ENCODE measurements at regions not wholly inside any gene's neighbourhood (a gene's known extent, or its start where the extent isn't known, plus 50 kb on each side); places are given as distances from the start of the nearest gene placed in this dataset.

- no peak overlapping the region for H3K4me3 ChIP-seq (ENCODE audit: low read depth, low read length)
- TF ChIP-seq, protein P1, sequence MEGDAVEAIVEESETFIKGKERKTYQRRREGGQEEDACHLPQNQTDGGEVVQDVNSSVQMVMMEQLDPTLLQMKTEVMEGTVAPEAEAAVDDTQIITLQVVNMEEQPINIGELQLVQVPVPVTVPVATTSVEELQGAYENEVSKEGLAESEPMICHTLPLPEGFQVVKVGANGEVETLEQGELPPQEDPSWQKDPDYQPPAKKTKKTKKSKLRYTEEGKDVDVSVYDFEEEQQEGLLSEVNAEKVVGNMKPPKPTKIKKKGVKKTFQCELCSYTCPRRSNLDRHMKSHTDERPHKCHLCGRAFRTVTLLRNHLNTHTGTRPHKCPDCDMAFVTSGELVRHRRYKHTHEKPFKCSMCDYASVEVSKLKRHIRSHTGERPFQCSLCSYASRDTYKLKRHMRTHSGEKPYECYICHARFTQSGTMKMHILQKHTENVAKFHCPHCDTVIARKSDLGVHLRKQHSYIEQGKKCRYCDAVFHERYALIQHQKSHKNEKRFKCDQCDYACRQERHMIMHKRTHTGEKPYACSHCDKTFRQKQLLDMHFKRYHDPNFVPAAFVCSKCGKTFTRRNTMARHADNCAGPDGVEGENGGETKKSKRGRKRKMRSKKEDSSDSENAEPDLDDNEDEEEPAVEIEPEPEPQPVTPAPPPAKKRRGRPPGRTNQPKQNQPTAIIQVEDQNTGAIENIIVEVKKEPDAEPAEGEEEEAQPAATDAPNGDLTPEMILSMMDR (conservative IDR thresholded peaks at IDR 0.05; ENCODE audit: low read depth, low read length) = no peak
- no peak for DNase-seq (ENCODE audit: low read depth)
Observed at GRCh38 chr11:33582636-33583325, 117.8 kb downstream of the C11orf91 start.

DNA sequence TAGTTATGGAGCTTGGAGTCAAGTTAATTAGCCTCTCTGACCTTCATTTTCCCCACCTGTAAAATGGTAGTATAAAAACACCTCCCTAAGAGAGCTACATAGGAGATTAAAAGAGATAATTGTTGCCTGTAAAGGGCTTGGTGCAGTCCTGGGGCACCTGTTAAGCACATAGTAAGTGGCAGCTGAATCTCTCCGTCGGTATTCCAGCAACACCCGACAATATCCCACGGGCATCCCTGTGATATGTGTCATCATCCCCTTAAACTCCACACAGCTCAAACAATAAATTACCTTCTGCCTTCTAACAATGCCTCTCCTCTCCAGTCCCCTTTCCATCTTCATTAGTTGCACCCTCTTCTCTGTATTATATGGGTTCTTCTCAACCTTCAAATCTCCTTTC, 121.5 kb downstream of the C11orf91 start:
- no peak for DNase-seq (ENCODE audit: low read depth)
- TF ChIP-seq, protein P1 (conservative IDR thresholded peaks at IDR 0.05; ENCODE audit: low read depth, low read length) = no peak
- no peak overlapping the region for H3K4me3 ChIP-seq (ENCODE audit: low read depth, low read length)

GRCh38 chr11:33577204-33577603, 123.4 kb downstream of the C11orf91 start:
- TF ChIP-seq, protein P1 (conservative IDR thresholded peaks at IDR 0.05; ENCODE audit: low read depth, low read length) = no peak
- H3K4me3 ChIP-seq (ENCODE audit: low read depth, low read length) = no peak overlapping the region
- no peak for DNase-seq (ENCODE audit: low read depth)

- TF ChIP-seq, protein P1 (conservative IDR thresholded peaks at IDR 0.05; ENCODE audit: low read depth, low read length) = no peak
- no peak for DNase-seq (ENCODE audit: low read depth)
- H3K4me3 ChIP-seq (ENCODE audit: low read depth, low read length) = no peak overlapping the region
Observed at GRCh38 chr11:33575311-33575710, 125.3 kb downstream of the C11orf91 start.

DNA sequence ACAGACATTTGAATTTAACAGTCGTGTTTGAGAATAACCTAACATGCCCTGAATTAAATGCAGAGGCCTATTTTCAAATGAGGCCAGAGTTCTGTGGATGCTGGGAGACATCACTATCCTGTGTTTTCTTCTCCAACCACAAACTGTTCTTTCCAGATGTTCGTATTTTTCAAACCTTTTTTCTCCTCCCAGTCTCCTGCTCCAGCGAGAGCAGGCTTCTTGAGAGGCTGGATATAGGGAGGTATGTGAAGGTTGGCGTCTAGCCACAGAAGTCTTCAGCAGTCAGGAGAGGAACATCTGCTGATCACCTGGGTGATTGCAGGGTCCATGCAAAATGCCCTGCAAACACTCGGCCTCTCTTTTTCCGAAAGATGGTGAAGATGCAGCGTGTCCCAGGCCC, 126.3 kb downstream of the C11orf91 start:
- TF ChIP-seq, protein P1 (conservative IDR thresholded peaks at IDR 0.05; ENCODE audit: low read depth, low read length) = no peak
- no peak for DNase-seq (ENCODE audit: low read depth)
- no peak overlapping the region for H3K4me3 ChIP-seq (ENCODE audit: low read depth, low read length)

- H3K4me3 ChIP-seq (ENCODE audit: low read depth, low read length) = no peak overlapping the region
- TF ChIP-seq, protein P1 (conservative IDR thresholded peaks at IDR 0.05; ENCODE audit: low read depth, low read length) = no peak
- DNase-seq (ENCODE audit: low read depth) = no peak
Observed at GRCh38 chr11:33569333-33569732, 131.3 kb downstream of the C11orf91 start.

- H3K4me3 ChIP-seq (ENCODE audit: low read depth, low read length) = no peak overlapping the region
- no peak for DNase-seq (ENCODE audit: low read depth)
- TF ChIP-seq, protein P1 (conservative IDR thresholded peaks at IDR 0.05; ENCODE audit: low read depth, low read length) = no peak
Observed at GRCh38 chr11:33567004-33567403, 133.6 kb downstream of the C11orf91 start.
